ENCODE measurements at regions not wholly inside any gene's neighbourhood (a gene's known extent, or its start where the extent isn't known, plus 50 kb on each side); places are given as distances from the start of the nearest gene placed in this dataset.

GRCh38 chr1:57633881-57634280 lies 210.0 kb upstream of the DAB1 start:
- DNase-seq (ENCODE audit: low spot score) = no peak

- DNase-seq (ENCODE audit: low spot score) = no peak
Measured at GRCh38 chr1:57633056-57633455, 209.2 kb upstream of the DAB1 start.

GRCh38 chr1:57632401-57632800 lies 208.5 kb upstream of the DAB1 start:
- peak; percentile 53 for DNase-seq (ENCODE audit: low spot score)

GRCh38 chr1:57627612-57628011 lies 203.8 kb upstream of the DAB1 start:
- no peak for DNase-seq (ENCODE audit: low spot score)

GRCh38 chr1:57623791-57624538 lies 200.1 kb upstream of the DAB1 start:
- DNase-seq (ENCODE audit: low spot score) = no peak

GRCh38 chr1:57623039-57623790 lies 199.4 kb upstream of the DAB1 start:
- DNase-seq (ENCODE audit: low spot score) = peak; percentile 47

- no peak for DNase-seq (ENCODE audit: low spot score)
Measured at GRCh38 chr1:57621776-57622175, 197.9 kb upstream of the DAB1 start.

- no peak for DNase-seq (ENCODE audit: low spot score)
Measured at GRCh38 chr1:57620605-57621004, 196.7 kb upstream of the DAB1 start.

- DNase-seq (ENCODE audit: low spot score) = no peak
Measured at GRCh38 chr1:57616921-57617320, 193.1 kb upstream of the DAB1 start.

- peak; percentile 51 for DNase-seq (ENCODE audit: low spot score)
Measured at GRCh38 chr1:57615956-57616355, 192.1 kb upstream of the DAB1 start.

GRCh38 chr1:57612833-57613232 lies 189.0 kb upstream of the DAB1 start:
- DNase-seq (ENCODE audit: low spot score) = no peak

GRCh38 chr1:57605933-57606332 lies 182.1 kb upstream of the DAB1 start:
- DNase-seq (ENCODE audit: low spot score) = no peak

- no peak for DNase-seq (ENCODE audit: low spot score)
Measured at GRCh38 chr1:57603696-57604095, 179.8 kb upstream of the DAB1 start.

GRCh38 chr1:57600424-57600823 lies 176.6 kb upstream of the DAB1 start:
- DNase-seq (ENCODE audit: low spot score) = no peak

- DNase-seq (ENCODE audit: low spot score) = no peak
Measured at GRCh38 chr1:57599236-57599994, 175.6 kb upstream of the DAB1 start.

GRCh38 chr1:57597036-57597435 lies 173.2 kb upstream of the DAB1 start:
- DNase-seq (ENCODE audit: low spot score) = no peak

GRCh38 chr1:57594002-57594401 lies 170.1 kb upstream of the DAB1 start:
- DNase-seq (ENCODE audit: low spot score) = no peak

GRCh38 chr1:57591842-57592241 lies 168.0 kb upstream of the DAB1 start:
- no peak for DNase-seq (ENCODE audit: low spot score)

GRCh38 chr1:57590978-57591377 lies 167.1 kb upstream of the DAB1 start:
- no peak for DNase-seq (ENCODE audit: low spot score)

- no peak for DNase-seq (ENCODE audit: low spot score)
Measured at GRCh38 chr1:57586842-57587241, 163.0 kb upstream of the DAB1 start.

- DNase-seq (ENCODE audit: low spot score) = no peak
Measured at GRCh38 chr1:57578680-57579079, 154.8 kb upstream of the DAB1 start.

- DNase-seq (ENCODE audit: low spot score) = no peak
Measured at GRCh38 chr1:57578099-57578498, 154.2 kb upstream of the DAB1 start.

GRCh38 chr1:57576756-57577155 lies 152.9 kb upstream of the DAB1 start:
- DNase-seq (ENCODE audit: low spot score) = no peak
